ENCODE measurements at regions not wholly inside any gene's neighbourhood (a gene's known extent, or its start where the extent isn't known, plus 50 kb on each side); places are given as distances from the start of the nearest gene placed in this dataset.

GRCh38 chr6:104218116-104218515 lies 641.6 kb downstream of the HACE1 start:
- TF ChIP-seq CTCF (IDR thresholded peaks at IDR 0.05) (no peak), ZFX (IDR thresholded peaks at IDR 0.05; ENCODE audit: borderline replicate concordance) (no peak)

All from 22Rv1 (cell line).